Trophoblast cell (in vitro differentiated cells and primary cell): ENCODE measurements at regions not wholly inside any gene's neighbourhood (a gene's known extent, or its start where the extent isn't known, plus 50 kb on each side); places are given as distances from the start of the nearest gene placed in this dataset.

Experiments used
- DNase-seq, 2 donors: peaks; one replicate each; pipeline ENCODE4 v3.0.0-alpha.2; 2016
- H2AFZ ChIP-seq: 2 replicates; pipeline ENCODE4 v1.6.1; 2013; ENCODE audit warnings: low read length, moderate library complexity, mild to moderate bottlenecking; ENCODE audit not compliant: insufficient read depth, poor library complexity
- H2AK5ac ChIP-seq: 2 replicates; pipeline ENCODE4 v1.6.1; 2013; ENCODE audit warnings: mild to moderate bottlenecking, low read length
- H2BK120ac ChIP-seq: 2 replicates; pipeline ENCODE4 v1.6.1; 2013; ENCODE audit warnings: low read length, mild to moderate bottlenecking, moderate library complexity; ENCODE audit not compliant: insufficient read depth, poor library complexity
- H2BK12ac ChIP-seq: 2 replicates; pipeline ENCODE4 v1.6.1; 2013; ENCODE audit warnings: mild to moderate bottlenecking, low read length, moderate library complexity
- H2BK5ac ChIP-seq: 2 replicates; pipeline ENCODE4 v1.6.1; 2013; ENCODE audit warnings: low read length, low read depth, moderate library complexity, mild to moderate bottlenecking; ENCODE audit not compliant: poor library complexity
- H3K14ac ChIP-seq: 2 replicates; pipeline ENCODE4 v1.6.1; 2013; ENCODE audit warnings: mild to moderate bottlenecking, low read length
- H3K18ac ChIP-seq: 2 replicates; pipeline ENCODE4 v1.6.1; 2013; ENCODE audit warnings: mild to moderate bottlenecking, low read length
- H3K23ac ChIP-seq: 2 replicates; pipeline ENCODE4 v1.6.1; 2013; ENCODE audit warnings: low read length
- H3K27ac ChIP-seq: 2 replicates; pipeline ENCODE4 v1.5.1; 2013; ENCODE audit warnings: low read depth, mild to moderate bottlenecking, inconsistent platforms, low read length, moderate library complexity
- H3K27me3 ChIP-seq: 2 replicates; pipeline ENCODE4 v1.6.1; 2013; ENCODE audit warnings: inconsistent platforms, mild to moderate bottlenecking, low read length, moderate library complexity; ENCODE audit not compliant: insufficient read depth
- H3K36me3 ChIP-seq, 2 experiments: 1 replicate in 1 of 2; 2 replicates in 1 of 2; pipeline ENCODE4 v1.6.1; 2013; ENCODE audit warnings: low read length in 2 of 2, mild to moderate bottlenecking in 2 of 2, moderate library complexity in 1 of 2; ENCODE audit not compliant: insufficient read depth in 2 of 2, control insufficient read depth in 1 of 2
- H3K4ac ChIP-seq: 2 replicates; pipeline ENCODE4 v1.6.1; 2013; ENCODE audit warnings: low read depth, mild to moderate bottlenecking, low read length, moderate library complexity
- H3K4me1 ChIP-seq, 2 experiments: 1 replicate in 1 of 2; 2 replicates in 1 of 2; pipeline ENCODE4 v1.6.1; 2013; ENCODE audit warnings: low read length in 2 of 2, mild to moderate bottlenecking in 2 of 2, moderate library complexity in 1 of 2; ENCODE audit not compliant: insufficient read depth in 2 of 2, control insufficient read depth in 1 of 2
- H3K4me2 ChIP-seq: 2 replicates; pipeline ENCODE4 v1.6.1; 2013; ENCODE audit warnings: inconsistent platforms, mild to moderate bottlenecking, low read length, moderate library complexity
- H3K4me3 ChIP-seq: 2 replicates; pipeline ENCODE4 v1.5.1; 2013; ENCODE audit warnings: mild to moderate bottlenecking, low read depth, low read length, inconsistent platforms
- H3K79me1 ChIP-seq: one replicate; pipeline ENCODE4 v1.6.1; 2013; ENCODE audit warnings: low read length
- H3K79me2 ChIP-seq: 2 replicates; pipeline ENCODE4 v1.6.1; 2013; ENCODE audit warnings: low read length, mild to moderate bottlenecking; ENCODE audit not compliant: control insufficient read depth, insufficient read depth, poor library complexity
- H3K9ac ChIP-seq: 2 replicates; pipeline ENCODE4 v1.6.1; 2013; ENCODE audit warnings: mild to moderate bottlenecking, low read length
- H3K9me3 ChIP-seq: 2 replicates; pipeline ENCODE4 v1.6.1; 2013; ENCODE audit warnings: low read depth, mild to moderate bottlenecking, control low read depth, inconsistent platforms, low read length; ENCODE audit not compliant: insufficient read depth
- H4K12ac ChIP-seq: 2 replicates; pipeline ENCODE4 v1.6.1; 2013; ENCODE audit warnings: low read depth, mild to moderate bottlenecking, low read length, moderate library complexity
- H4K8ac ChIP-seq: 2 replicates; pipeline ENCODE4 v1.6.1; 2013; ENCODE audit warnings: low read depth, mild to moderate bottlenecking, low read length, moderate library complexity
- H4K91ac ChIP-seq: one replicate; pipeline ENCODE4 v1.6.1; 2013; ENCODE audit warnings: low read depth, mild to moderate bottlenecking, low read length, moderate library complexity
- WGBS: extraction: QIAGEN DNeasy Blood & Tissue Kit; methylation state at CpG from one replicate; pipeline ENCODE4 v1.1.7; 2013; ENCODE audit warnings: missing lambda C conversion rate; ENCODE audit not compliant: insufficient read length, insufficient coverage; ENCODE audit errors: extremely low coverage; 5-methylcytosine and 5-hydroxymethylcytosine counted together

- Histone ChIP-seq H2BK120ac (no peak overlapping the region), H2BK12ac (no peak overlapping the region), H4K12ac (no peak overlapping the region), H3K14ac (no peak overlapping the region), H2AK5ac (no peak overlapping the region), H4K8ac (no peak overlapping the region), H3K79me1 (no peaks in the 10 kb centered on the region), H3K27me3 (no peaks in the 10 kb centered on the region), H3K4ac (no peak overlapping the region), H3K27ac (no peak overlapping the region), H3K79me2 (no peaks in the 10 kb centered on the region), H3K4me2 (no peak overlapping the region), H2AFZ (no peak overlapping the region), H4K91ac (no peak overlapping the region), H2BK5ac (no peak overlapping the region), H3K4me3 (no peak overlapping the region), H3K23ac (no peak overlapping the region), H3K36me3 (no peaks in the 10 kb centered on the region), H3K4me1 (no peaks in the 10 kb centered on the region), H3K9ac (no peak overlapping the region), H3K9me3 (no peaks in the 10 kb centered on the region), H3K18ac (no peak overlapping the region)
- WGBS, result no CpG with 5 or more reads among the region's 1 CpG
- no peak for DNase-seq
Measured at GRCh38 chr5:93819668-93820067, 78.3 kb upstream of the POU5F2 start.

GRCh38 chr5:93810780-93811179 is 69.4 kb upstream of the POU5F2 start:
- Histone ChIP-seq H2AK5ac (no peak overlapping the region), H3K23ac (no peak overlapping the region), H3K4ac (no peak overlapping the region), H3K79me2 (no peaks in the 10 kb centered on the region), H2BK12ac (no peak overlapping the region), H3K4me3 (no peak overlapping the region), H3K27ac (no peak overlapping the region), H4K91ac (no peak overlapping the region), H3K4me2 (no peak overlapping the region), H3K36me3 (no peaks in the 10 kb centered on the region), H3K27me3 (no peaks in the 10 kb centered on the region), H4K12ac (no peak overlapping the region), H2AFZ (no peak overlapping the region), H3K9me3 (no peaks in the 10 kb centered on the region), H2BK120ac (no peak overlapping the region), H3K18ac (no peak overlapping the region), H3K4me1 (no peaks in the 10 kb centered on the region), H3K9ac (no peak overlapping the region), H2BK5ac (no peak overlapping the region), H3K79me1 (no peaks in the 10 kb centered on the region), H3K14ac (no peak overlapping the region), H4K8ac (no peak overlapping the region)
- WGBS, result no CpG with 5 or more reads among the region's 4 CpGs
- no peak for DNase-seq

GRCh38 chr5:93809430-93809829 is 68.0 kb upstream of the POU5F2 start:
- Histone ChIP-seq H3K4me2 (no peak overlapping the region), H3K79me2 (no peaks in the 10 kb centered on the region), H2BK120ac (no peak overlapping the region), H3K4me3 (no peak overlapping the region), H2AFZ (no peak overlapping the region), H3K18ac (no peak overlapping the region), H3K27ac (no peak overlapping the region), H2AK5ac (no peak overlapping the region), H3K14ac (no peak overlapping the region), H3K27me3 (no peaks in the 10 kb centered on the region), H2BK5ac (no peak overlapping the region), H4K91ac (no peak overlapping the region), H2BK12ac (no peak overlapping the region), H3K79me1 (no peaks in the 10 kb centered on the region), H3K23ac (no peak overlapping the region), H3K4ac (no peak overlapping the region), H3K9ac (no peak overlapping the region), H3K36me3 (no peaks in the 10 kb centered on the region), H3K4me1 (no peaks in the 10 kb centered on the region), H4K12ac (no peak overlapping the region), H4K8ac (no peak overlapping the region), H3K9me3 (no peaks in the 10 kb centered on the region)
- WGBS, result no CpG with 5 or more reads among the region's 1 CpG
- DNase-seq, result no peak

GRCh38 chr5:93807846-93808245 is 66.4 kb upstream of the POU5F2 start:
- Histone ChIP-seq H3K4me2 (no peak overlapping the region), H3K18ac (no peak overlapping the region), H3K9ac (no peak overlapping the region), H3K36me3 (no peaks in the 10 kb centered on the region), H3K27ac (no peak overlapping the region), H3K23ac (no peak overlapping the region), H3K79me1 (no peaks in the 10 kb centered on the region), H4K8ac (no peak overlapping the region), H4K12ac (no peak overlapping the region), H2AFZ (no peak overlapping the region), H3K79me2 (no peaks in the 10 kb centered on the region), H3K4ac (no peak overlapping the region), H3K14ac (no peak overlapping the region), H3K9me3 (no peaks in the 10 kb centered on the region), H3K27me3 (no peaks in the 10 kb centered on the region), H3K4me3 (no peak overlapping the region), H2AK5ac (no peak overlapping the region), H4K91ac (no peak overlapping the region), H3K4me1 (no peaks in the 10 kb centered on the region), H2BK5ac (no peak overlapping the region), H2BK12ac (no peak overlapping the region), H2BK120ac (no peak overlapping the region)
- no peak for DNase-seq
- no CpG with 5 or more reads among the region's 6 CpGs for WGBS
